ENCODE measurements at regions not wholly inside any gene's neighbourhood (a gene's known extent, or its start where the extent isn't known, plus 50 kb on each side); places are given as distances from the start of the nearest gene placed in this dataset.

DNA sequence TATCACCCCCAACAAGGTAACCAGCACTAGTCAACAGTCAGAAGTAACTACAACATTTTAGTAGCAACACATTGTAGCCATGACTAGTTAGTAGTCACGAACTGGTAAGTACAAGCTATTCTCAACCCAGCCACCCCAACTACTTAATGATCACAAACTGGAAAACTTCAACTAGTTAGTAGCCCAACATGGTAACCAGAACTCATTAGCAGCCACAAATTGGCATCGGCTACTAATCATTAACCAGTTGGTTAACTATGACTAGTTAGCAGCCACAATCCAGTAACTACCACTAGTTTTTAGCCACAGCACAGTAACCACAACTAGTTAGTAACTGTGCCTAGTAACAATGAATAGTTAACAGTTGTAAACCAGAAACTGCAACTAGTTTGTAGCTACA is 385.1 kb upstream of the CXorf51B start:
- no peak for FAIRE-seq
- SMC1A ChIA-PET (ENCODE audit: uncharacterized antibody, unreplicated experiment), result no interaction called here
- TF ChIP-seq, protein P1, sequence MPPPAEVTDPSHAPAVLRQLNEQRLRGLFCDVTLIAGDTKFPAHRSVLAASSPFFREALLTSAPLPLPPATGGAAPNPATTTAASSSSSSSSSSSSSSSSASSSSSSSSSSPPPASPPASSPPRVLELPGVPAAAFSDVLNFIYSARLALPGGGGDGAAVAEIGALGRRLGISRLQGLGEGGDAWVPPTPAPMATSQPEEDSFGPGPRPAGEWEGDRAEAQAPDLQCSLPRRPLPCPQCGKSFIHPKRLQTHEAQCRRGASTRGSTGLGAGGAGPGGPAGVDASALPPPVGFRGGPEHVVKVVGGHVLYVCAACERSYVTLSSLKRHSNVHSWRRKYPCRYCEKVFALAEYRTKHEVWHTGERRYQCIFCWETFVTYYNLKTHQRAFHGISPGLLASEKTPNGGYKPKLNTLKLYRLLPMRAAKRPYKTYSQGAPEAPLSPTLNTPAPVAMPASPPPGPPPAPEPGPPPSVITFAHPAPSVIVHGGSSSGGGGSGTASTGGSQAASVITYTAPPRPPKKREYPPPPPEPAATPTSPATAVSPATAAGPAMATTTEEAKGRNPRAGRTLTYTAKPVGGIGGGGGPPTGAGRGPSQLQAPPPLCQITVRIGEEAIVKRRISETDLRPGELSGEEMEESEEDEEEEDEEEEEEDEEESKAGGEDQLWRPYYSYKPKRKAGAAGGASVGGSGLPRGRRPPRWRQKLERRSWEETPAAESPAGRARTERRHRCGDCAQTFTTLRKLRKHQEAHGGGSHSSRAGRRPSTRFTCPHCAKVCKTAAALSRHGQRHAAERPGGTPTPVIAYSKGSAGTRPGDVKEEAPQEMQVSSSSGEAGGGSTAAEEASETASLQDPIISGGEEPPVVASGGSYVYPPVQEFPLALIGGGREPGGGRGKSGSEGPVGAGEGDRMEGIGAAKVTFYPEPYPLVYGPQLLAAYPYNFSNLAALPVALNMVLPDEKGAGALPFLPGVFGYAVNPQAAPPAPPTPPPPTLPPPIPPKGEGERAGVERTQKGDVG (CRISPR knock-in tag; IDR thresholded peaks at IDR 0.05), result no peak
- TF ChIP-seq NR2F1 (conservative IDR thresholded peaks at IDR 0.05), result no peak
- no peak for TF ChIP-seq ZNF622 (IDR thresholded peaks at IDR 0.05)
- TF ChIP-seq ZZZ3 (IDR thresholded peaks at IDR 0.05; ENCODE audit: control insufficient read depth, insufficient read length, low read depth), result no peak
- TF ChIP-seq GABPA (IDR thresholded peaks at IDR 0.05; ENCODE audit: low read depth), result no peak
- no peak for TF ChIP-seq CBFB (IDR thresholded peaks at IDR 0.05; ENCODE audit: low read depth)
- no peak for TF ChIP-seq DPF2 (IDR thresholded peaks at IDR 0.05)
- no peak for TF ChIP-seq BHLHE40 (IDR thresholded peaks at IDR 0.05; ENCODE audit: borderline replicate concordance in 1 of 2, low read depth in 2 of 2, low read length in 1 of 2)
- TF ChIP-seq, protein P2, sequence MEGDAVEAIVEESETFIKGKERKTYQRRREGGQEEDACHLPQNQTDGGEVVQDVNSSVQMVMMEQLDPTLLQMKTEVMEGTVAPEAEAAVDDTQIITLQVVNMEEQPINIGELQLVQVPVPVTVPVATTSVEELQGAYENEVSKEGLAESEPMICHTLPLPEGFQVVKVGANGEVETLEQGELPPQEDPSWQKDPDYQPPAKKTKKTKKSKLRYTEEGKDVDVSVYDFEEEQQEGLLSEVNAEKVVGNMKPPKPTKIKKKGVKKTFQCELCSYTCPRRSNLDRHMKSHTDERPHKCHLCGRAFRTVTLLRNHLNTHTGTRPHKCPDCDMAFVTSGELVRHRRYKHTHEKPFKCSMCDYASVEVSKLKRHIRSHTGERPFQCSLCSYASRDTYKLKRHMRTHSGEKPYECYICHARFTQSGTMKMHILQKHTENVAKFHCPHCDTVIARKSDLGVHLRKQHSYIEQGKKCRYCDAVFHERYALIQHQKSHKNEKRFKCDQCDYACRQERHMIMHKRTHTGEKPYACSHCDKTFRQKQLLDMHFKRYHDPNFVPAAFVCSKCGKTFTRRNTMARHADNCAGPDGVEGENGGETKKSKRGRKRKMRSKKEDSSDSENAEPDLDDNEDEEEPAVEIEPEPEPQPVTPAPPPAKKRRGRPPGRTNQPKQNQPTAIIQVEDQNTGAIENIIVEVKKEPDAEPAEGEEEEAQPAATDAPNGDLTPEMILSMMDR (IDR thresholded peaks at IDR 0.05 in 2 of 3, conservative IDR thresholded peaks at IDR 0.05 in 1 of 3; ENCODE audit: control insufficient read depth in 2 of 3, extremely low read depth in 1 of 3, insufficient read depth in 1 of 3, low read depth in 3 of 3, low read length in 3 of 3), result no peak

More for the DNA sequence above, 385.1 kb upstream of the CXorf51B start:
- Histone ChIP-seq H4K20me1 (ENCODE audit: control insufficient read depth, insufficient read depth) (no peaks in the 10 kb centered on the region), H3K4me2 (ENCODE audit: control insufficient read depth, insufficient read depth) (no peak overlapping the region), H3K27me3 (replicated peaks in 1 of 2; ENCODE audit: control insufficient read depth in 2 of 2, insufficient read depth in 2 of 2, low read length in 1 of 2) (no peaks in the 10 kb centered on the region), H3K79me2 (ENCODE audit: control insufficient read depth, insufficient read depth, low read length) (no peaks in the 10 kb centered on the region), H3K4me1 (ENCODE audit: control insufficient read depth, insufficient read depth, low read length) (no peaks in the 10 kb centered on the region), H3K27ac (ENCODE audit: control insufficient read depth, insufficient read depth) (no peak overlapping the region), H3K9me3 (replicated peaks; ENCODE audit: control insufficient read depth, insufficient read depth, low read length) (no peaks in the 10 kb centered on the region), H3K4me3 (no peak overlapping the region), H3K36me3 (ENCODE audit: control insufficient read depth in 2 of 2, insufficient read depth in 2 of 2, low read length in 1 of 2) (no peaks in the 10 kb centered on the region), H2AFZ (ENCODE audit: control insufficient read depth, low read depth, low read length) (no peak overlapping the region), H3K9ac (ENCODE audit: control insufficient read depth, insufficient read depth, low read length) (no peak overlapping the region)
- DNase-seq (ENCODE audit: low read depth, low spot score) (no peak), ATAC-seq (no peak)
- ChIA-PET POLR2A (no interaction called here), CTCF (no interaction called here), RAD21 (ENCODE audit: unreplicated experiment) (no interaction called here)
- in situ Hi-C loops (cut with MboI) (no loop called here), intact Hi-C loops (cut with micrococcal nuclease; ENCODE audit: unreplicated experiment) (no loop called here)
- WGBS (ENCODE audit: insufficient coverage, insufficient replicate concordance, low lambda C conversion rate, missing lambda C conversion rate), result 39% methylated on average over 2 of the region's 2 CpGs
- BruUV-seq (replicated peaks), result no TSS peak

Data from GM12878 (cell line).